Gastroesophageal sphincter (tissue), 3 donors: ENCODE measurements at regions not wholly inside any gene's neighbourhood (a gene's known extent, or its start where the extent isn't known, plus 50 kb on each side); places are given as distances from the start of the nearest gene placed in this dataset.

Experiments
- EP300 ChIP-seq: sonication (generic); formaldehyde crosslinking; IDR thresholded peaks from one replicate; pipeline ENCODE4 v1.6.1; 2017; ENCODE audit warnings: antibody characterized with exemption, mild to moderate bottlenecking
- POLR2A ChIP-seq, 2 donors: fragments of 450-650 bp; IDR thresholded peaks; one replicate each; pipeline ENCODE4 v1.6.1; 2017; ENCODE audit warnings: antibody characterized with exemption in 2 of 2, mild to moderate bottlenecking in 2 of 2, moderate library complexity in 1 of 2
- POLR2AphosphoS5 ChIP-seq: sonication (generic); formaldehyde crosslinking; IDR thresholded peaks from one replicate; pipeline ENCODE4 v1.6.1; 2017; ENCODE audit warnings: antibody characterized with exemption
- TF ChIP-seq, protein P1 (sequence below), 4 experiments: fragments of 200-600 bp in 2 of 4; fragments of 450-650 bp in 2 of 4; sonication (generic) in 1 of 4; IDR thresholded peaks; one replicate each; pipeline ENCODE4 v1.5.1; 2017 to 2019; ENCODE audit warnings: antibody characterized with exemption in 4 of 4, mild to moderate bottlenecking in 2 of 4, moderate library complexity in 2 of 4

DNA sequence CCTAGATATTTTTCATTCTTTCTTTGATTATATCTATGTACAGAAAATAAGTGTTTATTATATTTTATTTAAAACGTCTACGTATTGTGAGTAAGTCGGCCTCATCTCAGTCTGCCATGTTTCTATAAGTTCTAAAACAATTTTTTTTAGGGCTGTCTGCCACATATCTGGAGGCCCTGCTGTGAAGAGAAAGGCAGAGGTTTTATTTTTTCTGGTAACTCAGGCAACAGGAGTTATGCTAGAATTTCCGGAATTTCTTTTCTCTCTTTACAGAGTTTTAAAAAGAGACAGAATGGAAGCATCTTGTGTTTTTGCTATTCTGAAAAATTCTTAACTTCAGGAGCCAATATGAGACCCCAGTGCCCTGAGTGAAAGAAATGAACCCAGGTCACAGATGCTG lies 1124.0 kb upstream of the TENM3 start:
- TF ChIP-seq EP300 (no peak), POLR2A (IDR thresholded peaks at IDR 0.05) (no peak), POLR2AphosphoS5 (no peak)
- TF ChIP-seq, protein P1, sequence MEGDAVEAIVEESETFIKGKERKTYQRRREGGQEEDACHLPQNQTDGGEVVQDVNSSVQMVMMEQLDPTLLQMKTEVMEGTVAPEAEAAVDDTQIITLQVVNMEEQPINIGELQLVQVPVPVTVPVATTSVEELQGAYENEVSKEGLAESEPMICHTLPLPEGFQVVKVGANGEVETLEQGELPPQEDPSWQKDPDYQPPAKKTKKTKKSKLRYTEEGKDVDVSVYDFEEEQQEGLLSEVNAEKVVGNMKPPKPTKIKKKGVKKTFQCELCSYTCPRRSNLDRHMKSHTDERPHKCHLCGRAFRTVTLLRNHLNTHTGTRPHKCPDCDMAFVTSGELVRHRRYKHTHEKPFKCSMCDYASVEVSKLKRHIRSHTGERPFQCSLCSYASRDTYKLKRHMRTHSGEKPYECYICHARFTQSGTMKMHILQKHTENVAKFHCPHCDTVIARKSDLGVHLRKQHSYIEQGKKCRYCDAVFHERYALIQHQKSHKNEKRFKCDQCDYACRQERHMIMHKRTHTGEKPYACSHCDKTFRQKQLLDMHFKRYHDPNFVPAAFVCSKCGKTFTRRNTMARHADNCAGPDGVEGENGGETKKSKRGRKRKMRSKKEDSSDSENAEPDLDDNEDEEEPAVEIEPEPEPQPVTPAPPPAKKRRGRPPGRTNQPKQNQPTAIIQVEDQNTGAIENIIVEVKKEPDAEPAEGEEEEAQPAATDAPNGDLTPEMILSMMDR (IDR thresholded peaks at IDR 0.05): no peak
